HG03097 (cell line): ENCODE measurements at regions not wholly inside any gene's neighbourhood (a gene's known extent, or its start where the extent isn't known, plus 50 kb on each side); places are given as distances from the start of the nearest gene placed in this dataset.

Experiments
- ATAC-seq: cut with Tn5 transposase; IDR thresholded peaks from one replicate; pipeline ENCODE4 v1.9.1; 2021; ENCODE audit not compliant: unreplicated experiment, low FRiP score

DNA sequence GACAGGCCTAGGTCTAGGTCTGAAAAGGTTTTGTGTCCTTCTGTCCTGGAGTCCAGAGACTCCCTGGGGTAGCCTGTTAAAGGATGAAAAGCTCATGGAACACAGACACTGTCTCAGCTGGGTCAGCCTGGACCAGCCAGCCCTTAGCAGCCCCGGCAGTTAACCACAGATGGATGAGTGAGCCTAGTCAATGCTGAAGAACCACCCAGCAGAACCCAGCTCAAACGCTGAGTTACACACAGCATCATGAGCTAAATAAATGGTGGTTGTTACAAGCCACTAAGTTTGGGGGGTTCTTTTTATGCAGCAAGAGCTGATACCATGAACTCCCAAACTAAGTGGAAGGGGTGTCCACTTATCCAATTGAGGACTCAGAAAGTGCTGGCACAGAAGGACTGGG lies 472.8 kb upstream of the PROK2 start:
- no peak for ATAC-seq

DNA sequence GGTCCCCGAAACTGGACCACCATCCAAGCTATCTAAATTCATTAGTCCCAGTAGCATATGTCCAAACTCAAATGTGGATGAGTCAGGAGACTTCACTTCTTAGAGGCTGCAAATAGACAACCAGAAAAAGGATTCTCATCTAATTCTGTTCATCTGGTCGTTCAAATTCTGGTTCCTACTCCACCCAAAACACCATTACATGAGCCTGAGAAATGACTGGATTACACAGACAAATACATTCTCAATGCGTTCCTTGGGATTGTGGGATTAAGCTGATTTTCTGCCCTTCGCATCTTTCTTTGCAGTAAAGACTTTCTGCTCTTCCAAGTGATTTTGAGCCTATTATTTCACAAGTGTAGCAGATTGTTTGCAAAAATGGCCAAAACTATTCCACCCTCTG lies 472.3 kb upstream of the PROK2 start:
- ATAC-seq: no peak

DNA sequence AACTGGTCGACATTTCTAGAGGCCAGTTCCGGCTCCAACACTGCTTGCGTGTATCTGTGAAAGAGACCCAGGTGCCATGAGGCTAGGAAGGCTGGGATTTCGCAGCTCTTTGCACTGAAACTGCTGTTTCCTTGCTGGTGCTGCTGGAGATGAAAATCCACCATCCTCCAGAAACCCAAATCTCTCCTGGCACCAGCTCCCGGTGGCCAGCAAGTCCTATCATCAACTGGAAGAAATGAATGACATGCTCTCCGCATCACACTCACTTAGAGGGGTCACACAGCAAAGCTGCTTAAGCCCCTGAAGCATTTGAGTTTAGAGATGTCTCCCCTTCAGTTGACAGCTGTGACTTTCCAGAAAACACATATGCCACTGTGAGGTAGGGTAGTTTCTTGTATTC lies 471.8 kb upstream of the PROK2 start:
- ATAC-seq: no peak

DNA sequence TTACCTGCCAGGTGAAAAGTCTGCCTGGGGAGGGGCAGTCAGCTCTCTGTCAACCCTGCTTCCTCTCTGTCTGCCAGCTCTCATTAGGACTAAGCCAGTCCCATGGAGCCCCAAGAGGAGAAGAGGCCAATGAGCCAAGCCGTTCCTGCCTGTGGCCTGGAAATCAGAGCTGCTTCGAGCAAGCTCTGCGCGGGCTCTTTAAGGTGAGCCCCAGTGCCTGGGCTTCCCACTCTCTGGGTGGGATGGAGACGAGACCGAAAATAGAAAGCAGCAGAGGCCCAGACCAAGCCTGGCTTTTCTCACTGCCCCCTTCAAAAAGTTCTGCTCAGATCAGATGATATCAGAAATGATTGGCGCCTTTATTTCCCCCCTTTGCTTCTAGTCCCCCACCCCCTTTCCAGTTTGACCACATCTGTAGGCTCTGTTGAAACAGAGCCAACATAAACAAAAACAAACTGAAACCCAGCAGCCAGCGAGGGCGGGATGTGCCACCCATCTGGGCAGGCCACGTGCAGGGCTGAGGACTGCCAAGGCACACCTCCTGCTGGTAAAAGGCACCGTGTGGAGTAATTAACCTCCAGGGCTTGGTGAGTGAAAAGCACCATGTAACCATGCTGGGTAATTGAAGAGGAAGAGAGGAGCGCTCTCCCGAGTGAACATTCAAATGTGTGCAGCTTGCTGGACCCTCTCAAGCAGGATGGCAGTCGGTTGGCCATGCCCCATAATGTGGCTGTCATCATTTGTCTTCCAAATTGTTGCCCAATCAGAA lies 471.0 kb upstream of the PROK2 start:
- ATAC-seq: no peak

DNA sequence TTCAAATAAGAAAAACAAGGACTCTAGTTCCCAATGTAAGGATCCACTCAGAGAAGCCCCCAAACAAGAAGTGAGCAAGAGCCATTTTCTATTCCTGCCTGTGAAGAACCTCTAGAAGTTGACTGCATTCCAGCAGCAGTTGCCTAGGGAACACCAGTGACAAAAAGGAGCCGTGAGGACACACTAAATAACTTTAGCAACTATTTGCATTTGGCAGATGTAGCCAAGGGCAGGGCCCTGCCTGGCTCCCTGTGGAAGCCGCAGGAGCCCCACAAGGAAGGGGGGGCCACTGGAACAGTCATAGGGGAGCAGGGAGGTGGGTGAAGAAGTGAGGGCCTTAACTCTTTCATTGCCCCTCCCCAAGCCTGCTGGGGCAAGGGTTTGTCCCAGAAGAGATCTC lies 470.2 kb upstream of the PROK2 start:
- ATAC-seq: no peak

DNA sequence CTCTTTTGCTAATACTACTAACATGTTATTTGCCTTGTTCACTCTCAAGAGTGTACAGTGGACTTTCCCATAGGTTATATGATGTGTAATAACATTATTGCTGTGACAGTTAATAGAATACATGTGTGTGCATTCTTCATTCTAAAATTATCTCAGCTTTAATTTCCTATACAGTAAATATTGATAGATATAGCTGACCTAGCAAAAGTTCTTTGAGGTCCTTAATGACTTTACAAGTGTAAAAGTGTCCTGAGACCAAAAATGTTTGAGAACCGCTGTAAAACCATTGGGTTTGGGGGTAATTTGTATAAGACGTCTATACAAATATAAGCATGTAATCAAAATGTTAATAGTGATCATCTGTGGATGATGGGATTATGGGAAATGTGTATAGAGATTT lies 469.5 kb upstream of the PROK2 start:
- no peak for ATAC-seq

DNA sequence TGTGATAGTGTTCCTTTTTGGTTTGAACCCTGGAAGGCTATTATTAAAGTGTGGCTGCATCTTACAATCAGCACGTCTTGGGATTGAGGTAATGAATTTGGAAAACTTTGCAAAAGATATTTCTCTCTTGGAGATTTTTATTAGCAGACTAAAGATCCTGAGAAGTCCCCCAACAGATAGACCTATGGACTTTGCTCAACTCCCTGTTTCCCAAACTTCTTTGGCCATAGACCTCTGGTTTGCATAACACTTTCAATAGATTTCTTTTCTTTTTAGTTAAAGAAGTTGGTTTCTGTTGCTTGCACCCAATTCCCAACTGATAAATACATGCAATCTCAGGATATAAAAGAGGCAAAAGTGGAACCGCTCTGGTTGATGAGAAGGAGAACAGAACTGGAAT lies 465.8 kb upstream of the PROK2 start:
- ATAC-seq: no peak

DNA sequence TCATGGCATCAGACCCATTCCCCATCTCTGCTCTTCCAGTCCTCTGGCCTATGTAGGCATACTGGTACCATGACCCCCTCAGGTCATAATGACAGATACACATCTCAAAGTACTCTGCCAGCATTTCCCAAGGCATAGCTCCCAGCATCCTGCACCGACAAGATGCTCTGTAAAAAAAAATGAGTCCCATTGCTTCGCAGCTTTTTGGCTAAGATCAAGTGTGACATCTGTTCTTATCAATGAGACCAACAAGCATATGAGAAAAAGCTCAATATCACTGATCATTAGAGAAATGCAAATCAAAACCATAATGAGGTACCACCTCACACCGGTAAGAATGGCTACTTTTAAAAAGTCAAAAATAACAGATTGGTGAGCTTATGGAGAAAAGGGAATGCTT lies 463.9 kb upstream of the PROK2 start:
- no peak for ATAC-seq

DNA sequence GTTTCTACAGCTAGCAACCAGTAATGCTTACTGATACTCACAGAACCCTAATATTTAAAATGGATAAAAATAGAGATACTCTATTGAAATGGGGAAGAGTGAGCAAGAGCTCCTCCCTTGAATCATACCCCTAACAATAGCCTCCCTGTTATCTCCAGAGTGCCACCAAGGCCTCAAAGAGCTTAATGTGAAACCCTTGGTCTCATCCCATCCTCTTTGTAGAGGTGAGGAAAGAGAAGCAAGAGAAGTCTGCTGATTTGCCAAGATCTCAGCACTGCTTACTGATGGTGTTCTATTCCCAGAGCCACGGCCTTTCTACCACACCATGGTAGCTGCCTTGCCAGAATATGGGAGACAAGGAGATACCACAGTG lies 463.4 kb upstream of the PROK2 start:
- no peak for ATAC-seq

DNA sequence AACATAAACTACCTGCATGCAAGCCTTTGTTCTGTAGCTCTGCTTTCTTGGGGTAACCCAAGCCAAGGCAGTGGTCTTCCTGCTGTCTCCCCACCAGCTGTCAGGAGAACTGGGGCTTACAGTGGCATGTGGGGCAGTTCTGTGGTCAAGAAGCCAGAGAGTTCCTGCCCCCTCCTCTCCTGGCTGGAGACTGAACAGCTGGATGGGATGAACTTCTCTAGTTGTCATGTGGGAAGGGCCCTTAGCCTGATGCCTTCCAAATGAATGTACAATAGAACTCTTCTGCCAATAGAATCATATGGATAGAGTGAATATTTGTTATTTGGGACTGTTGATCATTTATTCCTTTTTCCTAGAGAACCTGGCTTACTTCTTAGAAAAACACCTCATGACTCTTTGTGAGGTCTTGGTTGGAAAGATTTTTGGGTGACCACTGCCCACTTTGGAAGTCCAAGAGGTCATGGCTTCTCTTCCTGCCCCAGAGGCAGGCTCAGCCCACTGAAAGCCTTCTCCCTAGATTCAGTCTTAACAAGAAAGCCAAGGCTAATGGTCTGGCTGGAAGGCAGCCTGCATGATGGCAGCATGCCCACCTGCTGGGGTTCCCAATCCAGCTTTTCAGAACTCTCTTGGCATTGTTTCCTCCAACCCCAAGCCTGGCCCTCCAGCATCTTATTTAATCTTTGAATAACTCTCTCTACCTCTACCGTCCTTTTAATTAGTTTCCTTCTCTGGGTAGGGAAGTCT lies 462.9 kb upstream of the PROK2 start:
- no peak for ATAC-seq

DNA sequence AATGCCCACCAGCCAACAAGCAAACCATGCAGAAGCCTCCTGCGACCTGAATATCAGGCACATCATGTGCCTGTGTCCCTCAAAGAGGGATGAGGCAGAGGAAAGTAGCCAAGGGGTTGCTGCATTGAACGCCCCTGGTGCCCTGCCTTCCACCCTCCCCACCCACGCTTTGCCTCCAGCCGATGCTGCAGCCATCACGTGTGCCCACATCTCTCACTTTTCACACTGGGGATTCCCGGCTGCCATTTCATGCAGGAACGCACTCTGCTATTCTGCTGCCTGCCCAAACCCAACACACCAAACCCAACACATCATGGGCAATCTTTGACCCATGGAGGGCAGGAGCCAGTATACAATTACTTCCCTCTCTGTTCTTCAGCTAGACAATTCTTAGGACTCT lies 462.2 kb upstream of the PROK2 start:
- no peak for ATAC-seq

DNA sequence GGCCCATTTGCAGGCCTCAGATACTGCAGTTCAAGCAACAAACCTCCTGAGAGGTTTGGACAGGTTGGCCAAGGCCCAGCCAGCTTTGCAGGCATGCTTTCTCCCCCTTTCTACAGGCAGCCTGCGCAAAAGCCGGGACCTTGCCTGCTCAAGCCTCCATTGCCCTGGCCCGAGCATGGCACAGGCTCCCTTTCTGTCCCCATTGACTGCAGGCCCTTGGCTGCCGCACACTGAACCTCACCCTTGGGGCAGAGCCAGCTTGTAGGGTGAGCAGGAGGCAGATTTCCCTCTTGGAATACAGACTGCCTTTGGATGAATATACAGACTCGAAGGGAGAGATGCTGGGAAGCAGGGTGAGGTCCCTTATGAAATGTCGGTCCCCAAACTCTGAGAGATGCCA lies 461.7 kb upstream of the PROK2 start:
- no peak for ATAC-seq

DNA sequence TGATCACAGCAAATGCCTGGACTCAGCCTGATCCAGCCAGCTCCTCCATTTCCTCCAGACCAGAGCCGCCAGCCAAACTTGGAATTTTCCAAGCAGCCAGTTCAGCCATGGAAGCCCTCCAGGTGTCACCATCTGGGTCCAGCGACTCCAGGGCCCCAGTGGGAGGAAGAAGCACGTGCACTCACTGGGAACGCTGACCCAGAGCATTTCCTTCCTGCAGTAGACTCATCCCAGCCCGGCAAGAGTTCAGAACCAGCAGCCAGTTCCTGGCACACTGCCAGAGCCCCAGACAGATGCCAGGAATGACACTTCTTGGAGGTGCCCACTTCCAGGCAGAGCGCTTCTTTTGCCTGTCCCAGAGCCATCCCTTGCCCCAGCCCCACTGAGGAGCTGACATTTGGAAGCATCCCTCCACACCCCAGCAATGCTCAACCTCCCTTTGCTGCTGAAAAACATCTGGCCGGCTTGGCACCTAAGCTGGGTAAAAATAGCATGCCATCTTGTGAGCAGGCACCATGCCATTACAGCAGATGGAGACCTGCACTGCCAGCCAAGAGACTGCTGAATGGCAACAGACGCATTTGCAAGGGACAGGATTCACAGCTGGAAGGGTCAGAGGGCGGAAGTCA lies 460.3 kb upstream of the PROK2 start:
- ATAC-seq: no peak

DNA sequence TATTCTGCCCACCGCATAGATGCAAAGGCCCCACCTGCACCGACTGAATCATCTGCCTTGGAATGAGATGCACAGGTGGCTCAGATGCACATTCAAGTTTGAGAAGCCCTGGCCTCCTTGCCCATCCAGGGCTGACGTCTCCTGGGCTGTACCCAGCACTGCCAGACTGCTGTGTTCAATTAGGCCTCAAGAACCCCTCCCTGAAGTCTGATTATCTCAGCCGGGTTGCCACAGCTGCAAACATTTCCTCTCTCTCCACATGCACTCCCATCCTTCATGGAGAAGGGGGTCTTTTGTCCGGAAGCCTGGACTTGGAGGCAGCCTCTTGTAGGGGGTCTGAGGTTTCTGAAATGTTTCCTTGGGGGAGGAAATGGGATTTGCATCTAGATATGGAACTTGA lies 459.4 kb upstream of the PROK2 start:
- ATAC-seq: no peak

DNA sequence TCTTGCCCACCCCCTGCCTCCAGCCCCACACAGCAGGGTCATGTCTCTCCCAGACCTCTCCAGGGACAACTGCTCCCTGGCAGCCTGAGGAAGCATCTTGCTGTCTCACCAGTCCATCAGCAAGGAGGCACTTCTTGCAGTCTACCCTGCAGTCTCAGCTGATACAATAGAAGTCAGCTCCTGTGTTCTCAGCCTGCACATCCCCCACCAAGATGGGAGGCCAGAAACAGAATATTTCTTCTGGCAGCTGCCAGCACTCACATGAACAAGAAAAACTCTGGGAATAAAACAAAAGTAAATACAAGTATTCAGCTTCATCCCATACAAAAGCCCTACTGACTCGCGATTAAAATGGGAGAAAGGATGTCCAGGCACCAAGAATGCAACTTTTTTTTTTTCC lies 457.4 kb upstream of the PROK2 start:
- ATAC-seq: no peak

DNA sequence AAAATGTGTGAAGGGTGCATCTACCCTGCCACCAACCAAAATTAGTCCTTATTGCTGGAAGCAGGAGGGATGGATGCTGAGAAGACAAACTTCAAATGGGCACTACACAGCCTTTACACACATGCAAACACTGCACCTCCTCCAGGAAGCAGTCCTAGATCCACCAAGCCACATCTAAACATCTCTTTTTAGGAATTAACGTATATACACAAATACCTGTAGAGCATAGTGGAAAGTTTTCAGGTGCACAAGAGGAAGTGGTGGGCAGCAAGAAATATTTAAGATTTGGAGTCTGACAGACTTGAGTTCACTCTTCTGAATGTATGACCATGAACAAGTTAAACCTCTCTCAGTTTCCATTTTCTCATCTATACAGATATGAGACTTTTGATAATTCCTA lies 456.6 kb upstream of the PROK2 start:
- no peak for ATAC-seq

DNA sequence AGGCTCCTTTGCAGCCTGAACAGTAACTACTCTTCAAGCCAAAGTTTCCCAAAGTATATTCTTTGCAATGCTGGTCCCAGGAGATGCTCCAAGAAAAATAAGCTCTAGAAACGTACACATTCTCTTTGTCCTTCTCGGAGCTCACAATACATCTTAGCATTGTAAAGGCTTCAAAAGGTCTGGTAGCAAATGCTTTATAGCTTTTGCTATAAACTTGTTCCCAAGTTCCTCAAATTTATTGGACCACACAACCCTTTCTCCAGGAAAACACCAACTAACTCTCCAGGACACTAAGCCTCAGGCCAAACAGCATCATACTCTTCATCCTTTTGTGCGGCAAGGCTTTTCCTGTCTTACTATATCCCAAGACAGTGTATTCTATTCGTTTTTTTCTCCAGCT lies 455.6 kb upstream of the PROK2 start:
- no peak for ATAC-seq

DNA sequence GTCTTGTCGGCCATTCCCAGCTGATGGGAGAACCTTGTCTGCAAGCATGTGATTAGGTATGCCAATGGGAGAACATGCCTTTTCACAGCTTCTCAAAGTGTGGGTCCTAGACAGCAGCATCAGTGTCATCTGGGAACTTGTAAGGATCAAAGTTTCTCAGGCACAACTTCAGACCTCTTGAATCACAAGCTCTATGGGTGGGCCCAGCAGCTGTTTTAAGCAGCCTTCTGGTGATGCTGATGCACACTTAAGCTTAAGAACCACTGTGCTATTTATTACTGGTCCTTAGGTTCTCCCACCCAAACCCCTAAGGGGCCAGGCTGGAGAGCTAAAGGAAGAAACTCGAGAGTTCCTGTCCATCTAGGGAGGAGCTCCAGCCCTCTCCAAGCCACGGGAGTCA lies 453.9 kb upstream of the PROK2 start:
- ATAC-seq: no peak

DNA sequence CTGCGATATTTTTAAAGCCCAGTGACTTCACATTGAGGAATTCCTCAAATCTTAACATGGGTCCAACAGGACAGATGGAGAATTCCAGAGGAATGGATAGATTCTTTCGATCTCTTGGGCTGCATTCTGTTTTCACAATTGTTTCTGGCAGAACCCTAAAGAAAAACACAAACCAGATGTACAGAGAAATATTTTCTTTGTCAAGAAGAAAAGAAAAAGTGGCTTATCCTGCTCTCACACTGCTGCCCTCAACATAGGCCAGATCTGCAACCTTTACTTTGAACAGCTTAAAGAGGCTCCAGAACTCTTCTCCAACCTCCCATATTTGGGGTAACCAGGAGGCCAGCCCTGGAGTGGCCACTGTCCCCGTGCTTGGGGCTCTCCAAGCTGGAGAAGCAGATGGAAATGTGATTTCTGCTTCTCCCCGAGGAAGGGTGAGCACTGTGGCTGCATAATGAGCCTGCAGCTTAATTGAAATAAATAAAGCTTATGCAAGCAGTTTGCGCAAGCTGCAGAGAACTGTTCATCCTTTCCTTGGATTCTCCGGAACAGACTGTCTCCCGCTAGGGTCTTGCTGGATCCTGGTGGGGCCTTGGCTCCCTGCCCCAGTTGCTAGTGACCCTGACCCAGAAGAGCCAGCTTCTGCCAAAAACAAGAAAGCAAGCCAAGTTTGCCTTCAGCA lies 453.2 kb upstream of the PROK2 start:
- no peak for ATAC-seq

DNA sequence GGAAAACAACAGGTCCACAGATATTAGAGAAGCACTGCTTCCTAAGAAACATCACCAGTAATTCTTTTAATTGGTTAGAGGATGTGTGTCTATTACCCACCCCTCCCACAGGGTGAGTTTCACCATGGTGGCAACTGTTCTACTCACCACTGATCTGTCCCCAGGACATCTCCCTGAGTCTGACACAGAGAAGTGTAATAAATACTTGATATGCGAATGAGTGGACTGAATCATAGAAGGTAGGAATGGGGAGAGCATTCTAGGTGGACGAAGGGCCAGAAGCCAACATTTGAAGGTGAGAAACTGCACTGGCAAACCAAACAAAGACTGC lies 452.7 kb upstream of the PROK2 start:
- ATAC-seq: no peak

DNA sequence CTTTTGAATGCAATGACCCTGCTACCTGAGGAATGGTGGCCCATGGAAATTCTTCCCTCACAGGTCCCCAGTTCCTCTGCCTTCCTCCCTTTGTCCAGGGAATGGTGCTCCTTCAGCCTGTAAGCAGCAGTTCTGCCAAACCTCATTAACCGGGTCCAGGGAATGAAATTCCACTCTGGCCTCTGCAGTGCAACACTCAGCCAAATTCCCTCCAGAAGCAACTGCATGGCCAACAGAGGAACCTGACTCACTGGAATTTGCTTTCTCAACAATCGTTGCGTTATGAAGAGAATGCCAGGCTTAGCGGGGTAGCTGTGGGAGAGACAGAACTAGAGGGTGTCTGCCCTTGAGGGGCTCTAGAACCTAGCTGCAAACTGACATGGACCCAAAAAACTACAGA lies 449.4 kb upstream of the PROK2 start:
- no peak for ATAC-seq

DNA sequence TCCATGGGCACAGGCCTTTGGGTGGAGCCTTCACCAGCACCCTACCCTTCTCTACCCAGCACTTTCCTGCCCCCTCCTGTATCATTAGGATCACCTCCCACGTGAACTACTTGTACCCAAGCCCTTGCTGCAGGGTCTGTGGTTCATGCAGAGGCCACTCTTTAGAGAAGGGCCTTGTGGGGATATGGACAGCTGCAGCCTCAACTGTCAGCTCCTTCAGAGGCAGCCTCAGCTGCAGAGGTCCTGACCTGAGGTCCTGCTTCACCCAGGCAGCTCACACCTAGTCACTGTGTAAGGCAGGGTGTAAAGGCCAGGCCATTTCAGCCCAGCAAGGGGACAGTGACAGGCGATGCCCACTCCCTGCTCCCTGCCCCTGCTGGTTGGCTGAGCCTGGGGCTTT lies 448.6 kb upstream of the PROK2 start:
- ATAC-seq: no peak
